SK-N-SH (cell line): ENCODE measurements at regions not wholly inside any gene's neighbourhood (a gene's known extent, or its start where the extent isn't known, plus 50 kb on each side); places are given as distances from the start of the nearest gene placed in this dataset.
A peak's percentile ranks its signal among the peaks of the same experiment; 100 is the strongest.

Experiments
- CTCF ChIA-PET: fragments of 300-600, 350-600 bp; formaldehyde crosslinking; extraction: SDS; loops from one replicate; lab custom pipeline; 2021; lab: Yijun Ruan, JAX
- POLR2A ChIA-PET: fragments of 350-600 bp; sonication (Branson Sonifier 250); formaldehyde crosslinking; extraction: SDS; loops from one replicate; lab custom pipeline; 2020; ENCODE audit warnings: antibody characterized with exemption, inconsistent platforms; lab: Yijun Ruan, JAX
- DNase-seq: peaks from one replicate; pipeline ENCODE4 v3.0.0; 2012
- H2AFZ ChIP-seq: fragments of 200-600 bp; sonication (generic); 2 replicates; pipeline ENCODE4 v1.8.1; 2016; ENCODE audit warnings: antibody characterized with exemption, mild to moderate bottlenecking, low read depth
- H3F3A ChIP-seq: fragments of 200-600 bp; sonication (generic); replicated peaks from 2 replicates; pipeline ENCODE3; 2016; ENCODE audit warnings: antibody characterized with exemption, mild to moderate bottlenecking; ENCODE audit not compliant: insufficient read depth
- H3K27ac ChIP-seq, 2 experiments: fragments of 200-500 bp in 1 of 2; fragments of 200-600 bp in 1 of 2; sonication (Bioruptor generic) in 1 of 2; sonication (generic), shearing (Covaris generic) in 1 of 2; 2 replicates each; pipeline versions ENCODE4 v1.5.1 to v1.6.1; 2014 to 2016; ENCODE audit warnings: low read depth in 2 of 2, inconsistent platforms in 1 of 2, low read length in 1 of 2, mild to moderate bottlenecking in 1 of 2, mixed read lengths in 1 of 2
- H3K27me3 ChIP-seq: fragments of 200-600 bp; sonication (generic), shearing (Covaris generic); 2 replicates; pipeline ENCODE4 v1.6.1; 2016; ENCODE audit warnings: mixed run types; ENCODE audit not compliant: insufficient read depth
- H3K36me3 ChIP-seq, 2 experiments: fragments of 200-500 bp in 1 of 2; fragments of 200-600 bp in 1 of 2; sonication (Bioruptor generic) in 1 of 2; sonication (generic) in 1 of 2; replicated peaks in 1 of 2; 2 replicates each; pipeline versions ENCODE3 to v1.5.1; 2014 to 2016; ENCODE audit warnings: low read length in 1 of 2, mild to moderate bottlenecking in 1 of 2; ENCODE audit not compliant: insufficient read depth in 2 of 2, control insufficient read depth in 1 of 2
- H3K4me1 ChIP-seq, 2 experiments: fragments of 200-500 bp in 1 of 2; fragments of 200-600 bp in 1 of 2; sonication (Bioruptor generic) in 1 of 2; sonication (generic), shearing (Covaris generic) in 1 of 2; 2 replicates each; pipeline versions ENCODE4 v1.5.1 to v1.6.1; 2014 to 2016; ENCODE audit warnings: low read depth in 1 of 2, low read length in 1 of 2, mixed run types in 1 of 2; ENCODE audit not compliant: insufficient read depth in 2 of 2, control insufficient read depth in 1 of 2
- H3K4me2 ChIP-seq: fragments of 200-600 bp; sonication (generic), shearing (Covaris generic); 2 replicates; pipeline ENCODE4 v1.6.1; 2017; ENCODE audit warnings: mixed run types
- H3K4me3 ChIP-seq, 2 experiments: fragments of 200-500 bp in 1 of 2; fragments of 200-600 bp in 1 of 2; sonication (Bioruptor generic) in 1 of 2; sonication (generic), shearing (Covaris generic) in 1 of 2; 2 replicates each; pipeline versions ENCODE4 v1.5.1 to v1.8.1; 2014 to 2016; ENCODE audit warnings: low read depth in 2 of 2, inconsistent platforms in 1 of 2, low read length in 1 of 2, mild to moderate bottlenecking in 1 of 2, mixed read lengths in 1 of 2, moderate library complexity in 1 of 2
- H3K79me2 ChIP-seq: fragments of 200-600 bp; sonication (generic); 2 replicates; pipeline ENCODE4 v1.8.1; 2017; ENCODE audit warnings: mild to moderate bottlenecking; ENCODE audit not compliant: insufficient read depth
- H3K9ac ChIP-seq: fragments of 200-600 bp; sonication (generic); 2 replicates; pipeline ENCODE4 v1.6.1; 2017; ENCODE audit warnings: mixed run types
- H3K9me2 ChIP-seq: fragments of 200-600 bp; sonication (generic); 2 replicates; pipeline ENCODE4 v1.6.1; 2017; ENCODE audit warnings: mixed run types
- H3K9me3 ChIP-seq: fragments of 200-600 bp; sonication (generic); 2 replicates; pipeline ENCODE4 v1.6.1; 2017; ENCODE audit warnings: mixed run types, mild to moderate bottlenecking, moderate library complexity
- H4K20me1 ChIP-seq: fragments of 200-600 bp; sonication (generic); 2 replicates; pipeline ENCODE4 v1.6.1; 2017; ENCODE audit warnings: mild to moderate bottlenecking, mixed run types; ENCODE audit not compliant: insufficient read depth
- EP300 ChIP-seq, 2 experiments: IDR thresholded peaks; 2 replicates each; pipeline versions ENCODE4 v1.4.0 to v1.6.1; 2012; ENCODE audit warnings: borderline replicate concordance in 1 of 2, low read depth in 1 of 2, low read length in 1 of 2
- EZH2phosphoT487 ChIP-seq: fragments of 200-600 bp; sonication (generic); IDR thresholded peaks from 2 replicates; pipeline ENCODE4 v1.6.1; 2017; ENCODE audit warnings: low read depth, mixed run types, mild to moderate bottlenecking, antibody characterized with exemption, moderate library complexity, borderline replicate concordance
- FOSL2 ChIP-seq: IDR thresholded peaks from 2 replicates; pipeline ENCODE4 v1.4.0; 2012; ENCODE audit warnings: low read depth, mild to moderate bottlenecking, moderate library complexity, borderline replicate concordance
- FOXJ3 ChIP-seq: sonication (generic); formaldehyde crosslinking; IDR thresholded peaks from 2 replicates; pipeline ENCODE4 v1.5.1; 2020; ENCODE audit warnings: mild to moderate bottlenecking, missing genetic modification reagents
- JUND ChIP-seq: IDR thresholded peaks from 2 replicates; pipeline ENCODE4 v1.4.0; 2012
- MXI1 ChIP-seq: IDR thresholded peaks from 2 replicates; pipeline ENCODE4 v1.6.1; 2012; ENCODE audit warnings: mild to moderate bottlenecking, low read depth, low read length, improper control_type of control experiment
- POLR2AphosphoS5 ChIP-seq: IDR thresholded peaks from 2 replicates; pipeline ENCODE4 v1.6.1; 2012; ENCODE audit warnings: low read depth, low read length
- RAD21 ChIP-seq: IDR thresholded peaks from 2 replicates; pipeline ENCODE4 v1.6.1; 2012; ENCODE audit warnings: mild to moderate bottlenecking, low read length
- RCOR1 ChIP-seq: fragments of 150-350 bp; IDR thresholded peaks from 2 replicates; pipeline ENCODE4 v1.6.1; 2017; ENCODE audit warnings: antibody characterized with exemption, low read length
- RFX5 ChIP-seq: IDR thresholded peaks from 2 replicates; pipeline ENCODE4 v1.6.1; 2012; ENCODE audit warnings: mild to moderate bottlenecking, improper control_type of control experiment, low read length
- TEAD4 ChIP-seq: IDR thresholded peaks from 2 replicates; pipeline ENCODE4 v1.4.0; 2012; ENCODE audit warnings: mild to moderate bottlenecking, borderline replicate concordance; ENCODE audit not compliant: insufficient read depth
- USF2 ChIP-seq: fragments of 150-350 bp; IDR thresholded peaks from 2 replicates; pipeline ENCODE4 v1.6.1; 2017; ENCODE audit warnings: antibody characterized with exemption, low read length, low read depth, borderline replicate concordance
- YY1 ChIP-seq: IDR thresholded peaks from 2 replicates; pipeline ENCODE4 v1.4.0; 2012; ENCODE audit warnings: low read depth, mild to moderate bottlenecking
- ZBTB33 ChIP-seq: IDR thresholded peaks from 2 replicates; pipeline ENCODE4 v1.4.0; 2012; ENCODE audit warnings: low read depth, borderline replicate concordance
- WGBS: methylation state at CpG from one replicate; pipeline ENCODE4 v1.1.6; 2017; ENCODE audit warnings: low lambda C conversion rate; 5-methylcytosine and 5-hydroxymethylcytosine counted together
- TF ChIP-seq, protein P1 (sequence below): IDR thresholded peaks from 2 replicates; pipeline ENCODE4 v1.4.0; 2012; ENCODE audit warnings: low read depth, borderline replicate concordance

GRCh38 chr21:25080661-25081060, 526.6 kb downstream of the MRPL39 start:
- no peak overlapping the region for H3K9ac ChIP-seq
- no peaks in the 10 kb centered on the region for H3K36me3 ChIP-seq
- H3F3A ChIP-seq, result peaks cover 3% of the 10 kb centered on the region
- no peak for DNase-seq
- no peaks in the 10 kb centered on the region for H3K9me3 ChIP-seq
- no peaks in the 10 kb centered on the region for H4K20me1 ChIP-seq
- TF ChIP-seq FOSL2, result no peak
- peak overlapping the region in 1 of 2 experiments; percentile 3; a peak in 1 of 4 replicates for H3K27ac ChIP-seq
- no peaks in the 10 kb centered on the region for H3K4me1 ChIP-seq
- H3K9me2 ChIP-seq, result no peaks in the 10 kb centered on the region
- no peaks in the 10 kb centered on the region for H3K27me3 ChIP-seq
- 69% methylated on average over 1 of the region's 1 CpG for WGBS
- peak overlapping the region; percentile 4; the same call in 1 of the 2 replicates for H2AFZ ChIP-seq
- ChIA-PET POLR2A (no interaction called here), CTCF (interaction anchor here (1.3 kb wide), 1 partner anchor 39 kb away, joined by 3 read pairs; no protein-coding TSS in a partner anchor)
- H3K4me3 ChIP-seq, result no peak overlapping the region
- H3K79me2 ChIP-seq, result no peaks in the 10 kb centered on the region
- H3K4me2 ChIP-seq, result no peak overlapping the region

DNA sequence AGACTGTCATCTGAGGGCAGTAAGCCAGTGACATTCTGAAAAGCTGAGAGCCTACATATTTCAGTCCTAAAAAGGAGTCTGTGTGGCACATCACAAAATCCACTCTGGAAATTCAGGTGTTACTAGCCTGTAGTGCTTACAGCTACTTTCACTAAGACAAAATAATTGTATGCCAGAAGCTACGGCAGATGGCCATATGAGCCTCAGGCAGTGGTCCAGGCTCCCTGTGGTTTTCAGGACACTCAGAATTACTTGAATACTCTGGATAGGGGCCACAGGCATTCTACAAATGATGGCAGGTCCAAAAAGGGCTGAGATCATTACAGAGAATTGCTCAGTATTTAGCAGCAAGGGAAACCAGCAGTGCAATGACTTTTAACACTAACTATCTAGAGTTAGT, 527.1 kb downstream of the MRPL39 start:
- Histone ChIP-seq H3K4me2 (no peak overlapping the region), H2AFZ (peak overlapping the region; percentile 4), H3K9ac (no peak overlapping the region), H3K4me1 (no peaks in the 10 kb centered on the region), H3K27ac (peak overlapping the region in 1 of 2 experiments; percentile 3; a peak in 1 of 4 replicates), H3K36me3 (no peaks in the 10 kb centered on the region), H3K79me2 (no peaks in the 10 kb centered on the region), H3K9me3 (no peaks in the 10 kb centered on the region), H3K27me3 (no peaks in the 10 kb centered on the region), H3K9me2 (no peaks in the 10 kb centered on the region), H4K20me1 (no peaks in the 10 kb centered on the region), H3K4me3 (no peak overlapping the region), H3F3A (peaks cover 3% of the 10 kb centered on the region)
- ChIA-PET CTCF (interaction anchor here (1.3 kb wide), 1 partner anchor 39 kb away, joined by 3 read pairs; no protein-coding TSS in a partner anchor), POLR2A (no interaction called here)
- 100% methylated on average over 1 of the region's 1 CpG for WGBS
- TF ChIP-seq YY1, result no peak
- TF ChIP-seq RCOR1, result no peak
- no peak for TF ChIP-seq MXI1
- no peak for TF ChIP-seq FOXJ3 (CRISPR knock-in tag)
- no peak for TF ChIP-seq EP300 (IDR thresholded peaks at IDR 0.05; ENCODE audit: borderline replicate concordance in 1 of 2, low read depth in 1 of 2, low read length in 1 of 2)
- TF ChIP-seq JUND, result no peak
- no peak for TF ChIP-seq RFX5
- DNase-seq, result no peak

GRCh38 chr21:25079053-25079452, 528.2 kb downstream of the MRPL39 start:
- no peaks in the 10 kb centered on the region for H3K36me3 ChIP-seq
- no peak overlapping the region for H2AFZ ChIP-seq
- TF ChIP-seq USF2 (no peak), TEAD4 (no peak), ZBTB33 (no peak), YY1 (no peak), EZH2phosphoT487 (no peak), RAD21 (no peak), POLR2AphosphoS5 (no peak), FOSL2 (no peak)
- TF ChIP-seq, protein P1, sequence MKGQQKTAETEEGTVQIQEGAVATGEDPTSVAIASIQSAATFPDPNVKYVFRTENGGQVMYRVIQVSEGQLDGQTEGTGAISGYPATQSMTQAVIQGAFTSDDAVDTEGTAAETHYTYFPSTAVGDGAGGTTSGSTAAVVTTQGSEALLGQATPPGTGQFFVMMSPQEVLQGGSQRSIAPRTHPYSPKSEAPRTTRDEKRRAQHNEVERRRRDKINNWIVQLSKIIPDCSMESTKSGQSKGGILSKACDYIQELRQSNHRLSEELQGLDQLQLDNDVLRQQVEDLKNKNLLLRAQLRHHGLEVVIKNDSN, result no peak
- no peak for DNase-seq
- H3K27ac ChIP-seq, result peak overlapping the region in 1 of 2 experiments; percentile 20; a peak in 2 of 4 replicates
- ChIA-PET CTCF (no interaction called here), POLR2A (no interaction called here)
- WGBS, result 82% methylated on average over 3 of the region's 3 CpGs
- H3K4me1 ChIP-seq, result no peaks in the 10 kb centered on the region; a peak in 1 of 4 replicates
- H3K79me2 ChIP-seq, result no peaks in the 10 kb centered on the region
- H3K9me3 ChIP-seq, result no peaks in the 10 kb centered on the region
- H3F3A ChIP-seq, result peaks cover 3% of the 10 kb centered on the region
- no peaks in the 10 kb centered on the region for H4K20me1 ChIP-seq
- no peaks in the 10 kb centered on the region for H3K27me3 ChIP-seq
- no peak overlapping the region for H3K4me3 ChIP-seq
- H3K4me2 ChIP-seq, result no peak overlapping the region
- no peaks in the 10 kb centered on the region for H3K9me2 ChIP-seq
- no peak overlapping the region for H3K9ac ChIP-seq
